Left lobe of liver (tissue), 2 donors: ENCODE measurements at regions not wholly inside any gene's neighbourhood (a gene's known extent, or its start where the extent isn't known, plus 50 kb on each side); places are given as distances from the start of the nearest gene placed in this dataset.
"Not testable (repeated sequence)": the region's sequence is repeated elsewhere in the genome, so short reads cannot be mapped to it uniquely, and the experiment has no call there.

Experiments used
- ATAC-seq: fragments of 200-7000 bp; cut with Tn5 transposase; one replicate; pipeline ENCODE4 v1.9.1; 2020; ENCODE audit warnings: mild to moderate bottlenecking, moderate library complexity
- DNase-seq: peaks from one replicate; pipeline ENCODE4 v3.0.0-alpha.2; 2020; ENCODE audit warnings: low spot score
- donor health status: DM: no; HTN: no; CAD: no; lungs with moderate emphysema.
- donor health status: DM: no; HTN: yes; CAD: no.

DNA sequence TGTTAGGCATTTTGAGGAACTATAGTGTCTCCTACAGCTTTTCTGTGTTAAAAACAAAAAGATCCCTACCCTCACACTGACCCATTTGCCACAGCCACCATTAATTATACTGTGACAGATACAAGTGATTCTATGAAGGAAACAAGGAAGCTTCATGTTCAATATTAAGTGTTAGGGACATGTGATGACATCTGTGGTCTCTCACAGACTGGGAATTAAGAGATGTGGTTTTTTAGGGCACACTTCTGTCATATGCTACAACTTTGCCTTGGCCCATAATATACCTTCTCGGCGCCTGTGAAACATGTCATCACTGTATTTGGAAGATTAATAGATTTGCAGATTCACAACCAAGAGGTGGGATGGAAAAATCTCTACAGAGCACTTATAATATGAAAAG is 102.9 kb upstream of the TCF21 start:
- no peak for ATAC-seq

DNA sequence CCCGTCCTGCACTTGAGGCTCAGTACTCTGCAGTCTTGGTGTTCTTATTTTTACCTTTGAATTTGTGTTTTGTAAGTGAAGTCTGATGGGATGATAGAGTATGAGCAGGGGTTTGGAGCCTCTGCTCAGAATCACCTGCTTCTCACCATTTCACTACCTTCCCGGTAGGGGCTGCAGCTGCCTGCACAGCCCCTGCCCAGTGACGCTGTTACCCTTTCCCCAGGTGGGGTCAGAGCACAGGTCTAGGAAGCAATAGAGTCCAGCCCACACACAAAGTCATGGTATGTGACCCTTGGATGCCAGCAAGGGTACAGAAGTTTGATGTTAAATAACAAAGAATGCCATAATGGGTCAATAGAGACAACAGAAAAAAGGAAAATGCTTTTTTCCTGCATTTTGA is 101.8 kb upstream of the TCF21 start:
- ATAC-seq (no peak), DNase-seq (no peak)

More for the DNA sequence above, 102.9 kb upstream of the TCF21 start:
- DNase-seq: no peak

- ATAC-seq (no peak), DNase-seq (no peak)
Observed at GRCh38 chr6:133787859-133788505, 100.9 kb upstream of the TCF21 start.

GRCh38 chr6:133788556-133788955 is 100.4 kb upstream of the TCF21 start:
- ATAC-seq (no peak), DNase-seq (no peak)

- not testable (repeated sequence) for ATAC-seq, DNase-seq
Observed at GRCh38 chr6:133789449-133789848, 99.5 kb upstream of the TCF21 start.

GRCh38 chr6:133790756-133791155 is 98.2 kb upstream of the TCF21 start:
- ATAC-seq: not testable (repeated sequence)

GRCh38 chr6:133795051-133795450 is 93.9 kb upstream of the TCF21 start:
- DNase-seq, ATAC-seq: not testable (repeated sequence)

More at GRCh38 chr6:133790756-133791155, 98.2 kb upstream of the TCF21 start:
- DNase-seq: not testable (repeated sequence)

DNA sequence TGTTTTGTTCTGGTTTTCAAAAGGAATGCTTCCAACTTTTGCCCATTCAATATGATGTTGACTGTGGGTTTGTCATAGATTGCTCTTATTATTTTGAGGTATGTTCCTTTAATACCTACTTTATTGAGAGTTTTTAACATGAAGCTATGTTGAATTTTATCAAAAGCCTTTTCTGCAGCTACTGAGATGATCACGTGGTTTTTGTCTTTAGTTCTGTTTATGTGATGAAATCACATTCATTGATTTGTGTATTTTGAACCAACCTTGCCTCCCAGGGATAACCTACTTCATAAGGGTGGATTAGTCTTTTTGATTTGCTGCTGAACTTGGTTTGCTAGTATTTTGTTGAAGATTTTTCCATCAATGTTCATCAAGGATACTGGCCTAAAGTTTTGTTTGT is 92.7 kb upstream of the TCF21 start:
- no peak for ATAC-seq
- no peak for DNase-seq

- ATAC-seq: no peak
Observed at GRCh38 chr6:133799043-133799442, 89.9 kb upstream of the TCF21 start.

DNA sequence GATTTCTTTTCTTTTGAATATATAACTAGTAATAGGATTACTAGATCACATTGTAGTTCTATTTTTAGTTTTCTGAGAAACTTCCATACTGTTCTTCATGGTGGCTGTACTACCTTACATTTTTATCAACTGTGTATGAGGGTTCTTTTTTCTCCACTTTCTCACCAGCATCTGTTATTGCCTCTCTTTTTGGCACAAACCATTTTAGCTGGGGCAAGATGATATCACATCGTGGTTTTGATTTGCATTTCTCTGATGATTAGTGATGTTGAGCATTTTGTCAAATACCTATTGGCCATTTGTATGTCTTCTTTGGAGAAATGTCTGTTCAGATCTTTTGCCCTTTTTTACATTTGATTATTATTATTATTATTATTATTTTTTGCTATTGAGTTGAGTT is 86.1 kb upstream of the TCF21 start:
- no peak for DNase-seq
- no peak for ATAC-seq

More at GRCh38 chr6:133799043-133799442, 89.9 kb upstream of the TCF21 start:
- no peak for DNase-seq

GRCh38 chr6:133804265-133804664 is 84.6 kb upstream of the TCF21 start:
- no peak for ATAC-seq
- DNase-seq: no peak

DNA sequence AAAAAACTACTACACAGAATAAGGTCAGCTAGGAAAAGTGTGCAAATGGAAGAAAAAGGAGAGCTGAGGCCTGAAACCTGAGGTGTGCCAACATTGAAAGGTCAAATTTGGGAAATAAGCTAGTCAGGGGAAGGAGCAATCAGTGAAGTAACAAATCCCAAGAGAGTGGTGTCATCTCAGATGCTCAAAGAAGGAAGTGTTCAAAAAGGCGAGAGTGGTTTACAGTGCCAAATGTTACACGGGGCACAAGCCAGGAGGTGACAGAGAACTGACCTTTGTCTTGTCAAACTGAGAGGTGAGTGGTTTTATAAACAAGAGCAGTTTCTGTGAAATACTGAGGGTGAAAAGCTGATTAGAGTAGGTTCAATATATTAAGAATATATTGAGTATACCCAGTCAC is 83.0 kb upstream of the TCF21 start:
- peak; percentile 49 for DNase-seq
- peak; percentile 96 for ATAC-seq

DNA sequence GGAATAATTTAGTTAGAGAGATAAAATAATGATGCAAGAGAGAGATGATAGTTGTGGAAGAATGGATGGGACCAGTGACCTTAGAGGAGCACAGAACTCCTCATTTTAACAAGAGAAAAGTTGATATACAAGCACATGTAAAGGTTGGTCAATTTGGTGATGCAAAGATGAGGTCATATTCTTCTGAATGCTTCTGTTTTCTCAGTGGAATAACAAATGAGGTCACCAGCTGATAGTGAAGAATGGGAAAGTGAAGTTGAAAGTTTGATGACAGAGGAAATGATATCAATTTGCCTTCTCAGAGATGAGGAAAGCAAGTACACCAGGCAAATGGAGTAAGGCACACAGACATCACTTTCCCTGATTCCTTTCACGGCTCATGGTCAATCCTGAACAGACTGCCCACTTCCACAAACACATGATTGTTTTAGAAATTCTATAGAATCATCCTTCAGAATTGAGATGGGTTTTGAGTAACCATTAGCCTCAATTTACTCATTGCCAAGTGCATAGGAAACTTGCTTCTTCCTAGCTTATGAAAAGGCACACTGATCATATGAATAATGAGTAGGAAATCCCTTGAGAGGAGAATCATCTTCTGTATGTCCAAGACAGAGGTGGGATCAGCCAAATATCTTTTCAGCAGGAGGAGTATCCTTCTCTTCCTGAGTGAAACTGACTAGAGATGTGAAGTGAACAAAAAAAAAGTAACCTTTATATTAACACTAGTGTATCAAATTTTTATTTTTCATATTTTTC is 82.4 kb upstream of the TCF21 start:
- peak; percentile 25 for ATAC-seq

GRCh38 chr6:133807501-133807900 is 81.4 kb upstream of the TCF21 start:
- no peak for DNase-seq
- ATAC-seq: no peak

More for the DNA sequence above, 82.4 kb upstream of the TCF21 start:
- no peak for DNase-seq

GRCh38 chr6:133809406-133809805 is 79.5 kb upstream of the TCF21 start:
- DNase-seq: no peak
- ATAC-seq: no peak

- ATAC-seq: no peak
- no peak for DNase-seq
Observed at GRCh38 chr6:133811557-133811956, 77.4 kb upstream of the TCF21 start.

DNA sequence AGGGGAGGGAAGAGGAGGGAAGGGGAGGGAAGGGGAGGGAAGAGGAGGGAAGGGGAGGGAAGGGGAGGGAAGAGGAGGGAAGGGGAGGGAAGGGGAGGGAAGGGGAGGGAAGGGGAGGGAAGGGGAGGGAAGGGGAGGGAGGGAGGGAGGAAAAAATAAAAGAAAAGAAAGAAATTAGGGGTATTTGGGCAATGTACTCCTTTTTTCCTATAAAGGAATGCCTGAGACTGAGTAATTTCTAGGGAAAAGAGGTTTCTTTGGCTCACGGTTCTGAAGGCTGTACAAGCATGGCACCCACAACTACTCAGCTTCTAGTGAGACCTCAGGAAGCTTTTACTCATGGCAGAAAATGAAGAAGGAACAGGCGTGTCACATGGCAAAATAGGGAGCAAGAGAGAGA is 76.5 kb upstream of the TCF21 start:
- ATAC-seq, DNase-seq: not testable (repeated sequence)

DNA sequence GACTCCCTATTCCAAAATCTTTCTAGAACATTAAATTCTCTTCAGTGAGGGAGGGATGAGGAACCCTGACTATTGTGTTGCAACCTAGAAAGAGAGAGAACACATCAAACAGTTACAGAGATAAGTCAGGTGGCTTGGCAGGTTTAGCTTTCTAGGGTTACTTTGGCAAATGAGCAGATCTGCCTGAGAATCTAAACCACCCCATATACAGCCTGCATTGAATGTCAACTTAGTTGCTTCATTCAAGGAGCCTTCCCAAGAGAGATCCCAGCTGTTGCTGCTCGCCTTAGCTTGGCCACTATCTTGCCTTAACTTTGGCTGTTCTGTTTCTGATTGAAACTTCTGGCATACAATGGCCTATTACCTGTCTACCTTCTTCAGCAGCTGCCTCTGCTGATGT is 74.7 kb upstream of the TCF21 start:
- ATAC-seq: peak; percentile 23
- no peak for DNase-seq

DNA sequence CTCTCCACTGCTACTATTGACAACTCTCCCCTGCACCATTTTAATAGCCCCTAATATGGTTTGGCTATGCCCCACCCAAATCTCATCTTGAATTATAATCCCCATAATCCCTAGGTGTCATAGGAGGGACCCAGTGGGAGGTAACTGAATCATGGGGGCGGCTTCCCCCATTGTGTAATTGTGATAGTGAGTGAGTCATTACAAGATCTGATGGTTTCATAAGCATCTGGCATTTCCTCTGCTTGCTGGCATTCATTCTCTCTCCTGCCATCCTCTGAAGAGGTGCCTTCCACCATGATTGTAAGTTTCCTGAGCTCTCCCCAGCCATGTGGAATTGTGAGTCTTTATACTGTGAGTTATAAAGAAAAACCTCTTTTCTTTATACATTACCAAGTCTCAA is 74.1 kb upstream of the TCF21 start:
- DNase-seq (no peak), ATAC-seq (no peak)

DNA sequence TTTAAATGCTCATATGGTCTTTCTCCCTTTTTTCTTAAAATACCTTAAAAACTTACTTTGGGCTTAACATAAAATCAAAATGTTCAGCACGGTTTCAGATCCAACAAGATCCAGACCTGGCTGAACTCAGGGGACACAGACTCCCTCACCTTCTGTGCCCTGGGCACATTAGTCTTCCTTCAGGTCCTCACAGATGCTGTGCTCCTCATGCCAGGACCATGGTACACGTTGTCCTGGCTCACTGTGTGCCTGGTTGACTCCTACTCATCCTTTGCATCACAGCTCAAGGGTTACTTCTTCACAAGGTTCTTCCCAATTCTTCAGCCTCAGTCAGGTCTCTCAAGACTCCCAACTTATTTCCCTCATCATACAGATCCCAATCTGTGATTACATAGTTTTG is 73.6 kb upstream of the TCF21 start:
- no peak for DNase-seq
- ATAC-seq: no peak

DNA sequence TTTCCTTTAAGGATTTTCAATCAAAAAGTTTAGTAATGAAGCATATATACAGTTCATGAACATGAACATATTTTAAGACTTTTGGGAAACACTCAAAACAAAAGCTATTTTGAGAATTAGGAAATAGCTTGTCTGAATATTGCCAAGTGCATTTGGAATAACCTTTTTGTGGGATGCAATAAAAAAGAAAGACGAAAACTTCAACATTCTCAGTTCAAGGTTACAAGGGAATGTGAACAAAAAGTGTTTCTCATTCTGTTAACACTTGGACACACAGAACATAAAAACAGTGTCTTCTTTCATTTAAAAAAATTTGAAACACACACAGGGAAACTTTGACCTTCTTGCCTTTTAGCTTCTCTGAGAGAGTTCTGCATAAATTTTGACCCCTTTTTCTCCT is 72.7 kb upstream of the TCF21 start:
- ATAC-seq: no peak
- DNase-seq: no peak

DNA sequence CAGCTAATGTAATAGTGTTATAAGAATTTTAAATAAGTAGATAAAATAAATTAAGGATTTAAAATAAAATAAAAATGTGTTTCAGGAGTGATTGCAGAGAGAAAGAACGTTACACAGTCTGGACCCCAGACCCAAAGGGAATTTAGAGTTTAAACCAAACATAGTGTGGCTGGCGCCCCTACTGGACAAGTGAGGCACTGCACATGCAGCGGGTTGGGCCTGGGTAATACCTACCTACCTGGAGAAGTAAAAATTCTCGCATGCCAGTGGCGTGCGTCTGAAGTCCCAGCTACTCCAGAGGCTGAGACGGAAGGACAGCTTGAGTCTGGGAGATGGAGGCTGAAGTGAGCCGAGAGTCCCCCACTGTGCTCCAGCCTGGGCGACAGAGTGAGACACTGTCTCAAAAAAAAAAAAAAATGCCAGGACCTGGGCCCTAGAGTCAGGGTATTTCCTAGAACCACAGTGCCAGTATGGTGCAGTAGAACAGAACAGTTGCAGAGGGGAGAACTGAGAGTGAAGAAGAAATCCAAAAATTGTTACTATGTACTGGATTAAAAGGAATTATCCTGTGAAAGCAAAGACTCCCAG is 71.4 kb upstream of the TCF21 start:
- DNase-seq (no peak), ATAC-seq (no peak)
